ENCODE measurements at regions not wholly inside any gene's neighbourhood (a gene's known extent, or its start where the extent isn't known, plus 50 kb on each side); places are given as distances from the start of the nearest gene placed in this dataset.

DNA sequence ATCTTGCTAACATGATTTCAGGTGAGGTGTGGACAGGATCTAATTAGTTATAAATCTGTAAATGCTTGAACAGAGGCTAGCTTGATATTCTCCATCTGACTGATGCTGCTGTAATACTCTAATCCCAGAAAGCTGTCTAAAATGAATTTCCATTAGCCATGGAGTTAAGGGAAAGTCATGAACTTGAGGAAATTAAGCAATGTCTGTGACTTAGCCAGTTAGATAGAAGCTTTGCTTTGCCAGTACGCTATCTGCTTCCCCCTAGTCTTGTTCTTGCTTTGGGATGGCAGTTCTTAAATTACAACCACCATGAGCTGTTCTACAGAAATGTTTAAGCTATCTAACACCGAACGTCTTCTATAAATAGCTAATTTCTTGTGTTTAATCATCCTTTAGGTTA lies 195.7 kb downstream of the PRL start:
- no peak for TF ChIP-seq YY1 (IDR thresholded peaks at IDR 0.05; ENCODE audit: low read depth)
- no peak for TF ChIP-seq EP300 (IDR thresholded peaks at IDR 0.05; ENCODE audit: borderline replicate concordance)
- no peak for TF ChIP-seq RAD21 (IDR thresholded peaks at IDR 0.05; ENCODE audit: low read depth)
- TF ChIP-seq FOXM1 (IDR thresholded peaks at IDR 0.05; ENCODE audit: borderline replicate concordance, low read depth) = no peak
- TF ChIP-seq TAF1 (IDR thresholded peaks at IDR 0.05; ENCODE audit: low read depth) = no peak
- TF ChIP-seq, protein P1, sequence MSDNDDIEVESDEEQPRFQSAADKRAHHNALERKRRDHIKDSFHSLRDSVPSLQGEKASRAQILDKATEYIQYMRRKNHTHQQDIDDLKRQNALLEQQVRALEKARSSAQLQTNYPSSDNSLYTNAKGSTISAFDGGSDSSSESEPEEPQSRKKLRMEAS (IDR thresholded peaks at IDR 0.05) = no peak
- TF ChIP-seq TCF12 (IDR thresholded peaks at IDR 0.05; ENCODE audit: low read depth) = no peak
- no peak for TF ChIP-seq EGR1 (IDR thresholded peaks at IDR 0.05)
